Prostate gland (tissue), 2 donors: ENCODE measurements at regions not wholly inside any gene's neighbourhood (a gene's known extent, or its start where the extent isn't known, plus 50 kb on each side); places are given as distances from the start of the nearest gene placed in this dataset.

ENCODE experiments used
- CTCF ChIP-seq, 4 experiments: fragments of 200-600 bp in 2 of 4; fragments of 450-650 bp in 2 of 4; sonication (generic) in 2 of 4; IDR thresholded peaks; 1 replicate in 3 of 4; 2 replicates in 1 of 4; pipeline ENCODE4 v1.5.1; 2016 to 2019; ENCODE audit warnings: antibody characterized with exemption in 4 of 4, mild to moderate bottlenecking in 2 of 4, moderate library complexity in 2 of 4
- POLR2A ChIP-seq: fragments of 450-650 bp; IDR thresholded peaks from one replicate; pipeline ENCODE4 v1.6.1; 2016; ENCODE audit warnings: antibody characterized with exemption, mild to moderate bottlenecking

DNA sequence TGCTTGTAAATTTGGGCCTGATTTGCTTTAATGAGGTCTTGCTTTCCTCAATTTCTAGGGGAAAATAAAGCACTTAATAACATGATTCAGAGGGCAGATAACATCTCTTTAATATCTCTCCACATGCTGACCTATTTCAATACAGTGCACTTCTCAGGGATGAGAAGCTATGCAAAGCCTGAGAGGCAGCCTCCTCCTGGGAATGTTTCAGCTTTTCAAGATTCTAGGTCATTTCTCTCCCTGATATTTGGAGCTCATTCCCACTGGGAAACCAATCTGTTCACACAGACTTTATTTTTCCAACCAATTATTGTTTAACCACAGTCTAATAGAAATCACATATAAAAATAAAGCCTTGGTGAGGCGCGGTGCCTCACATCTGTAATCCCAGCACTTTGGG is 67.0 kb upstream of the LSAMP start:
- TF ChIP-seq CTCF (IDR thresholded peaks at IDR 0.05): no peak
- no peak for TF ChIP-seq POLR2A
